Skeletal muscle satellite cell (primary cell): ENCODE measurements at regions not wholly inside any gene's neighbourhood (a gene's known extent, or its start where the extent isn't known, plus 50 kb on each side); places are given as distances from the start of the nearest gene placed in this dataset.

ENCODE experiments used
- H3K27me3 ChIP-seq: 2 replicates; pipeline ENCODE4 v1.7.0; 2013; ENCODE audit warnings: low read length; ENCODE audit not compliant: control insufficient read depth, insufficient read depth
- H3K36me3 ChIP-seq: 2 replicates; pipeline ENCODE4 v1.7.0; 2013; ENCODE audit warnings: mild to moderate bottlenecking, control low read depth, low read length; ENCODE audit not compliant: insufficient read depth
- H3K4me1 ChIP-seq: 2 replicates; pipeline ENCODE4 v1.7.0; 2013; ENCODE audit warnings: low read length; ENCODE audit not compliant: control insufficient read depth, insufficient read depth
- H3K4me2 ChIP-seq: 2 replicates; pipeline ENCODE4 v1.7.0; 2013; ENCODE audit warnings: mild to moderate bottlenecking, low read length
- H3K4me3 ChIP-seq: 2 replicates; pipeline ENCODE4 v1.7.0; 2013; ENCODE audit warnings: low read length
- H3K9ac ChIP-seq: 2 replicates; pipeline ENCODE4 v1.7.0; 2013; ENCODE audit warnings: mild to moderate bottlenecking, low read depth, low read length, moderate library complexity
- H3K9me3 ChIP-seq: replicated peaks from 2 replicates; pipeline ENCODE4 v1.7.0; 2013; ENCODE audit warnings: mild to moderate bottlenecking, control low read depth, low read length

- Histone ChIP-seq H3K4me3 (no peak overlapping the region), H3K27me3 (peaks cover 28% of the 10 kb centered on the region), H3K4me2 (no peak overlapping the region), H3K9me3 (no peaks in the 10 kb centered on the region), H3K4me1 (peaks cover 31% of the 10 kb centered on the region), H3K36me3 (no peaks in the 10 kb centered on the region), H3K9ac (no peak overlapping the region)
Observed at GRCh38 chr21:43329711-43330269, 97.1 kb downstream of the SIK1 start.

- Histone ChIP-seq H3K27me3 (peaks cover 31% of the 10 kb centered on the region), H3K36me3 (no peaks in the 10 kb centered on the region), H3K4me1 (peaks cover 27% of the 10 kb centered on the region), H3K4me3 (no peak overlapping the region), H3K9me3 (no peaks in the 10 kb centered on the region), H3K4me2 (no peak overlapping the region), H3K9ac (no peak overlapping the region)
Observed at GRCh38 chr21:43328958-43329691, 97.8 kb downstream of the SIK1 start.

GRCh38 chr21:43328185-43328957, 98.6 kb downstream of the SIK1 start:
- H3K9ac ChIP-seq: no peak overlapping the region
- H3K27me3 ChIP-seq: peaks cover 38% of the 10 kb centered on the region
- no peak overlapping the region for H3K4me2 ChIP-seq
- H3K36me3 ChIP-seq: no peaks in the 10 kb centered on the region
- no peak overlapping the region for H3K4me3 ChIP-seq
- peaks cover 19% of the 10 kb centered on the region for H3K4me1 ChIP-seq
- no peaks in the 10 kb centered on the region for H3K9me3 ChIP-seq

- H3K4me2 ChIP-seq: no peak overlapping the region
- no peak overlapping the region for H3K9ac ChIP-seq
- no peaks in the 10 kb centered on the region for H3K36me3 ChIP-seq
- H3K4me3 ChIP-seq: no peak overlapping the region
- H3K4me1 ChIP-seq: no peaks in the 10 kb centered on the region
- no peaks in the 10 kb centered on the region for H3K9me3 ChIP-seq
- peaks cover 51% of the 10 kb centered on the region for H3K27me3 ChIP-seq
Observed at GRCh38 chr21:43325968-43326715, 100.8 kb downstream of the SIK1 start.

- Histone ChIP-seq H3K9ac (no peak overlapping the region), H3K4me3 (no peak overlapping the region), H3K27me3 (peaks cover 43% of the 10 kb centered on the region), H3K9me3 (no peaks in the 10 kb centered on the region), H3K4me1 (no peaks in the 10 kb centered on the region), H3K36me3 (no peaks in the 10 kb centered on the region), H3K4me2 (no peak overlapping the region)
Observed at GRCh38 chr21:43325036-43325435, 101.9 kb downstream of the SIK1 start.

GRCh38 chr21:43324596-43324995, 102.3 kb downstream of the SIK1 start:
- no peaks in the 10 kb centered on the region for H3K9me3 ChIP-seq
- no peak overlapping the region for H3K4me3 ChIP-seq
- H3K36me3 ChIP-seq: no peaks in the 10 kb centered on the region
- no peak overlapping the region for H3K4me2 ChIP-seq
- no peak overlapping the region for H3K9ac ChIP-seq
- H3K4me1 ChIP-seq: peaks cover under 1% of the 10 kb centered on the region
- H3K27me3 ChIP-seq: peaks cover 42% of the 10 kb centered on the region

- peaks cover 38% of the 10 kb centered on the region for H3K27me3 ChIP-seq
- H3K9ac ChIP-seq: no peak overlapping the region
- no peak overlapping the region for H3K4me2 ChIP-seq
- H3K9me3 ChIP-seq: no peaks in the 10 kb centered on the region
- no peak overlapping the region for H3K4me3 ChIP-seq
- no peaks in the 10 kb centered on the region for H3K36me3 ChIP-seq
- peaks cover 10% of the 10 kb centered on the region for H3K4me1 ChIP-seq
Observed at GRCh38 chr21:43323244-43324005, 103.5 kb downstream of the SIK1 start.

GRCh38 chr21:43322805-43323204, 104.1 kb downstream of the SIK1 start:
- Histone ChIP-seq H3K27me3 (peaks cover 38% of the 10 kb centered on the region), H3K4me2 (no peak overlapping the region), H3K4me3 (no peak overlapping the region), H3K9me3 (no peaks in the 10 kb centered on the region), H3K9ac (no peak overlapping the region), H3K36me3 (no peaks in the 10 kb centered on the region), H3K4me1 (peaks cover 10% of the 10 kb centered on the region)

- Histone ChIP-seq H3K4me3 (no peak overlapping the region), H3K9ac (no peak overlapping the region), H3K4me1 (peaks cover 10% of the 10 kb centered on the region), H3K9me3 (no peaks in the 10 kb centered on the region), H3K4me2 (no peak overlapping the region), H3K36me3 (no peaks in the 10 kb centered on the region), H3K27me3 (peaks cover 38% of the 10 kb centered on the region)
Observed at GRCh38 chr21:43322311-43322710, 104.6 kb downstream of the SIK1 start.

- Histone ChIP-seq H3K27me3 (peaks cover 35% of the 10 kb centered on the region), H3K9ac (no peak overlapping the region), H3K4me2 (no peak overlapping the region)
Observed at GRCh38 chr21:43321611-43322010, 105.3 kb downstream of the SIK1 start.

GRCh38 chr21:43321111-43321510, 105.8 kb downstream of the SIK1 start:
- Histone ChIP-seq H3K4me1 (peaks cover 10% of the 10 kb centered on the region), H3K9me3 (no peaks in the 10 kb centered on the region), H3K9ac (no peak overlapping the region), H3K4me3 (no peak overlapping the region), H3K4me2 (no peak overlapping the region), H3K36me3 (no peaks in the 10 kb centered on the region), H3K27me3 (peaks cover 32% of the 10 kb centered on the region)

More at GRCh38 chr21:43321611-43322010, 105.3 kb downstream of the SIK1 start:
- H3K4me3 ChIP-seq: no peak overlapping the region
- H3K9me3 ChIP-seq: no peaks in the 10 kb centered on the region
- H3K36me3 ChIP-seq: no peaks in the 10 kb centered on the region
- H3K4me1 ChIP-seq: peaks cover 10% of the 10 kb centered on the region
